K562 (cell line): ENCODE measurements at regions not wholly inside any gene's neighbourhood (a gene's known extent, or its start where the extent isn't known, plus 50 kb on each side); places are given as distances from the start of the nearest gene placed in this dataset.

Source experiments
- FOXM1 ChIP-seq, 2 experiments: fragments of 450-650 bp in 1 of 2; sonication (generic) in 1 of 2; formaldehyde crosslinking in 1 of 2; IDR thresholded peaks; 2 replicates each; pipeline versions ENCODE4 v1.6.1 to v1.9.0; 2017 to 2022; ENCODE audit warnings: low read depth in 2 of 2, mild to moderate bottlenecking in 2 of 2, missing genetic modification reagents in 1 of 2, moderate library complexity in 1 of 2
- HDAC1 ChIP-seq, 2 experiments: fragments of 450-650 bp; IDR thresholded peaks; 2 replicates each; pipeline ENCODE4 v1.6.1; 2016 to 2017; ENCODE audit warnings: inconsistent platforms in 1 of 2, mild to moderate bottlenecking in 1 of 2, moderate library complexity in 1 of 2
- HDAC2 ChIP-seq: fragments of 450-650 bp; IDR thresholded peaks from 2 replicates; pipeline ENCODE4 v1.6.1; 2016; ENCODE audit warnings: mild to moderate bottlenecking
- HES1 ChIP-seq: fragments of 450-650 bp; IDR thresholded peaks from 2 replicates; pipeline ENCODE4 v1.6.1; 2016; ENCODE audit warnings: low read depth, mild to moderate bottlenecking, moderate library complexity
- POLR2AphosphoS5 ChIP-seq: IDR thresholded peaks from 2 replicates; pipeline ENCODE4 v1.6.1; 2011; ENCODE audit warnings: mild to moderate bottlenecking, low read depth, low read length, moderate library complexity; ENCODE audit not compliant: control insufficient read depth, insufficient read depth
- PYGO2 ChIP-seq: fragments of 450-650 bp; IDR thresholded peaks from 2 replicates; pipeline ENCODE4 v1.6.1; 2016; ENCODE audit warnings: mild to moderate bottlenecking, missing genetic modification characterization, moderate library complexity, missing compliant biosample characterization
- SETDB1 ChIP-seq: IDR thresholded peaks from one replicate; pipeline ENCODE4 v1.6.1; 2012; ENCODE audit warnings: low read length, control low read depth, inconsistent platforms
- SMARCA4 ChIP-seq: fragments of 450-650 bp; IDR thresholded peaks from 2 replicates; pipeline ENCODE4 v1.6.1; 2016
- TAF7 ChIP-seq: fragments of 450-650 bp; IDR thresholded peaks from 2 replicates; pipeline ENCODE4 v1.6.1; 2016; ENCODE audit warnings: missing genetic modification characterization, missing compliant biosample characterization
- ZFP36 ChIP-seq: fragments of 150-350 bp; IDR thresholded peaks from 2 replicates; pipeline ENCODE4 v1.6.1; 2018; ENCODE audit warnings: low read length, low read depth; ENCODE audit not compliant: partially characterized antibody
- ZNF143 ChIP-seq: sonication (generic); formaldehyde crosslinking; IDR thresholded peaks from 2 replicates; pipeline ENCODE4 v1.9.0; 2022; ENCODE audit warnings: mild to moderate bottlenecking, missing genetic modification reagents
- ZNF57 ChIP-seq: fragments of 450-650 bp; formaldehyde crosslinking; IDR thresholded peaks from 2 replicates; pipeline ENCODE4 v1.4.0; 2020; ENCODE audit warnings: mild to moderate bottlenecking, moderate library complexity
- ZNF589 ChIP-seq: fragments of 200-800 bp; sonication (Bioruptor generic); IDR thresholded peaks from 2 replicates; pipeline ENCODE4 v1.6.1; 2016; ENCODE audit warnings: low read depth, missing genetic modification characterization, missing compliant biosample characterization
- ZNF76 ChIP-seq: fragments of 250-450 bp; sonication (Bioruptor Pico); IDR thresholded peaks from 2 replicates; pipeline ENCODE4 v1.4.0; 2020; ENCODE audit warnings: mild to moderate bottlenecking, moderate library complexity, borderline replicate concordance
- TF ChIP-seq, protein P1 (sequence below): fragments of 250-450 bp; sonication (Bioruptor Pico); IDR thresholded peaks from 2 replicates; pipeline ENCODE4 v1.5.0; 2021; ENCODE audit warnings: mild to moderate bottlenecking, moderate library complexity
- TF ChIP-seq, protein P2 (sequence below), 2 experiments: IDR thresholded peaks; 2 replicates each; pipeline ENCODE4 v1.6.1; 2011; ENCODE audit warnings: borderline replicate concordance in 1 of 2, control low read depth in 1 of 2, low read depth in 1 of 2, low read length in 1 of 2, mild to moderate bottlenecking in 1 of 2, mixed read lengths in 1 of 2, moderate library complexity in 1 of 2; ENCODE audit not compliant: insufficient read depth in 1 of 2, insufficient read length in 1 of 2, poor library complexity in 1 of 2, severe bottlenecking in 1 of 2; ENCODE audit errors: extremely low read depth in 1 of 2
- TF ChIP-seq, protein P3 (sequence below): fragments of 250-450 bp; sonication (Bioruptor Pico); IDR thresholded peaks from 2 replicates; pipeline ENCODE4 v1.4.0; 2020
- TF ChIP-seq, protein P4 (sequence below): sonication (generic); formaldehyde crosslinking; IDR thresholded peaks from 2 replicates; pipeline ENCODE4 v1.8.0; 2022; ENCODE audit warnings: missing genetic modification reagents, mild to moderate bottlenecking, moderate library complexity, borderline replicate concordance

GRCh38 chr4:178037459-178038214 lies 595.4 kb upstream of the AGA start (continued):
- TF ChIP-seq, protein P1, sequence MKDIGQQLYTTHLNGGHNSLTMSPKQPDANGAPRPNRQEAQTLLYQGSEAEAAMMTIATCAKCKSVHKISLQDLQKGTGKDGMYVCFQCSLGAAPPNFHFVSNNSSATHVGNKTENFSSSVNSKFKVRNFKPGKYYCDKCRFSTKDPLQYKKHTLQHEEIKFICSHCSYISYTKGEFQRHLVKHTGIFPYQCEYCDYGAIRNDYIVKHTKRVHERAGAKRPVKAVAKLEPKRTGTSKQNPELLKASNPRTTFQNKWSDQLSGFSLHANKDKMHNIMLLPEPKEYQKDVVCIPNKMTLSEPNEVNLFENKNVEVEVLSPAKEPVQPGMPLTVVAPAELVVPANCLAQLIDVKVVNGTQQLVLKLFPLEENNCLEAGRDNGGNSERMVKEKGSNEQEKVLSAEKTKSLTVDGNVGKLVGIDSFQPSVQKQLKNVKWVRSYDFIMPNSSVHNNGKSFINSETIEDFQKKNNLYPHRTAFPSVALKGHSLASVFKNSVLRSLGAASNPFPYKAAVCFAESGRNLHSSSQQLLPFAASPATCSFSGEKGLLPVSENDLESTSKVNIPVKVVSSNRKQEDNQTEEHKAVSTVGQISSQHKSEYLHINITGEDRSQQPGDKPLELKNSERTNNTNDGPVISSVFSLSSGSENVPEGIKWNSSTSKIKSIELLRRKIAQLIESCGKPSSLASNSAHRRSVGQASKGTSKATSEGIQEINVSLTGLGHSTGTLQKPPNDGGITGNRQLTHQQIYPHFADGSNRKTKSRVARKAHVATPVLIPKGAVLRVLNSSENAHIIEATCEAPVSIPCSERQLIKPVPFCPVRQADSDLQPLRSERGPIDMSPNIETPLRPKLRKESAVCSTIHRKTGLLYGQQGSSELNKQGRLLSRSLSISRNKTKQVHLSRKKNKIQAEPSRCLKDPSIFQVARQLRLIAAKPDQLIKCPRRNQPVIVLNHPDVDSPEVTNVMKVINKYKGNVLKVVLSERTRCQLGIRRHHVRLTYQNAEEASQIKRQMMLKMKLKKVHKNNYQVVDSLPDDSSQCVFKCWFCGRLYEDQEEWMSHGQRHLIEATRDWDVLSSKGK (CRISPR knock-in tag) = no peak
- no peak for TF ChIP-seq ZFP36
- TF ChIP-seq SMARCA4 = peak; percentile 87
- no peak for TF ChIP-seq HDAC1 (IDR thresholded peaks at IDR 0.05)
- TF ChIP-seq SETDB1 = no peak
- peak; percentile 85 for TF ChIP-seq ZNF589
- peak; percentile 78 for TF ChIP-seq POLR2AphosphoS5
- peak; percentile 67; the same call in 1 of the 2 replicates for TF ChIP-seq HES1
- TF ChIP-seq, protein P2, sequence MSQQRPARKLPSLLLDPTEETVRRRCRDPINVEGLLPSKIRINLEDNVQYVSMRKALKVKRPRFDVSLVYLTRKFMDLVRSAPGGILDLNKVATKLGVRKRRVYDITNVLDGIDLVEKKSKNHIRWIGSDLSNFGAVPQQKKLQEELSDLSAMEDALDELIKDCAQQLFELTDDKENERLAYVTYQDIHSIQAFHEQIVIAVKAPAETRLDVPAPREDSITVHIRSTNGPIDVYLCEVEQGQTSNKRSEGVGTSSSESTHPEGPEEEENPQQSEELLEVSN (IDR thresholded peaks at IDR 0.05; ENCODE audit: borderline replicate concordance in 1 of 2, extremely low read depth in 1 of 2, insufficient read depth in 1 of 2, insufficient read length in 1 of 2, low read depth in 1 of 2, low read length in 1 of 2, poor library complexity in 1 of 2, severe bottlenecking in 1 of 2) = no peak
- TF ChIP-seq, protein P3, sequence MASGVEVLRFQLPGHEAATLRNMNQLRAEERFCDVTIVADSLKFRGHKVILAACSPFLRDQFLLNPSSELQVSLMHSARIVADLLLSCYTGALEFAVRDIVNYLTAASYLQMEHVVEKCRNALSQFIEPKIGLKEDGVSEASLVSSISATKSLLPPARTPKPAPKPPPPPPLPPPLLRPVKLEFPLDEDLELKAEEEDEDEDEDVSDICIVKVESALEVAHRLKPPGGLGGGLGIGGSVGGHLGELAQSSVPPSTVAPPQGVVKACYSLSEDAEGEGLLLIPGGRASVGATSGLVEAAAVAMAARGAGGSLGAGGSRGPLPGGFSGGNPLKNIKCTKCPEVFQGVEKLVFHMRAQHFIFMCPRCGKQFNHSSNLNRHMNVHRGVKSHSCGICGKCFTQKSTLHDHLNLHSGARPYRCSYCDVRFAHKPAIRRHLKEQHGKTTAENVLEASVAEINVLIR = peak; percentile 47; the same call in 1 of the 2 replicates
- TF ChIP-seq, protein P4, sequence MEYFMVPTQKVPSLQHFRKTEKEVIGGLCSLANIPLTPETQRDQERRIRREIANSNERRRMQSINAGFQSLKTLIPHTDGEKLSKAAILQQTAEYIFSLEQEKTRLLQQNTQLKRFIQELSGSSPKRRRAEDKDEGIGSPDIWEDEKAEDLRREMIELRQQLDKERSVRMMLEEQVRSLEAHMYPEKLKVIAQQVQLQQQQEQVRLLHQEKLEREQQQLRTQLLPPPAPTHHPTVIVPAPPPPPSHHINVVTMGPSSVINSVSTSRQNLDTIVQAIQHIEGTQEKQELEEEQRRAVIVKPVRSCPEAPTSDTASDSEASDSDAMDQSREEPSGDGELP (CRISPR knock-in tag) = no peak
- no peak for TF ChIP-seq ZNF57 (CRISPR knock-in tag)
- TF ChIP-seq FOXM1 (IDR thresholded peaks at IDR 0.05; ENCODE audit: low read depth) = peak; percentile 83
- no peak for TF ChIP-seq FOXM1 (CRISPR knock-in tag; IDR thresholded peaks at IDR 0.05; ENCODE audit: low read depth)
- TF ChIP-seq TAF7 (tag) = no peak
- 0 out of 2 replicates have a peak, but pooled peaks have one; percentile 72 for TF ChIP-seq PYGO2
- TF ChIP-seq ZNF143 = no peak
- peak; percentile 60; the same call in 1 of the 2 replicates for TF ChIP-seq HDAC2
- TF ChIP-seq ZNF76 (CRISPR knock-in tag) = 0 out of 2 replicates have a peak, but pooled peaks have one; percentile 66
